NCI-H1417 treated with DMSO at 0.1 percent for 48 hours (cell line): ENCODE measurements at regions not wholly inside any gene's neighbourhood (a gene's known extent, or its start where the extent isn't known, plus 50 kb on each side); places are given as distances from the start of the nearest gene placed in this dataset.
A peak's percentile ranks its signal among the peaks of the same experiment; 100 is the strongest.

ENCODE experiments used
- DNase-seq: peaks from one replicate; lab custom pipeline; 2025; lab: John Stamatoyannopoulos, UW

DNA sequence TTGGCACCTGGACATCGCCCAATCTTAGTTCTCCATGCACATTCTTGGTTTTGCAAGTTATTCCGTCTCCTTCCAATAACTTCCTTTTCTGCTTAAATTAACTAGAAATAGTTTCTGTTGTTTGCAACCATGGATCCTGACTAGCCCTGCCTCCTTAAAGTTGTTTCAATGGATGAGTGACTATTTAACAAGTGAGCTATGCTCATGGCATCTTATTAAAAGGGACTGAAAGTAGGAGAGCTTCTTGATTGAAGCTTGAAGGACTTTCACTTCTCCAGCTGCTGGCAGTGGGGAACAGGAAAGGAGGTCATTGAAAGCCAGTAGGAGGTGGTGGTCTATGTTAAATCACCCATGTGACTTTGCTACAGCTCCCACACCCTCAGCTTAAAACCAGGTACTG lies 466.8 kb downstream of the ARHGEF28 start:
- DNase-seq = no peak

DNA sequence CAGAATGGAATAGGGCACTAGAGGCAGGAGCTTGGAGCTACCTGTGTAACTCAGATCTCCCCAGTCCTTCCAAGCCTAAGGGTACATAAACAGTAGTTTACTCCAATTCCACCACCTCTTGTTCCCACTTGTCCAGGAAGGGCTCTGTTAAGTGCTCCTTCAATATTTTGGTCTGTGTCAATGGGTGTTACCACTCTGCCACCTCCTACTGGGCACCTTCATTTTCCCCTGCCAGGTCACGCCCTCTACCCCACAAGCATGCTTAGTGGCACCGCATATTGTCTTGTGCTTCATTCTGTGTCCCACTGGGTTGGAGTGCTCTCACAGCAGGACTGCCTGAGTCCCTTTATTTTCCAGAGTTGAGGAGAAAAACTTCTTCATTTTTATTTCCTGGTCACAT lies 459.8 kb downstream of the ARHGEF28 start:
- DNase-seq = no peak

DNA sequence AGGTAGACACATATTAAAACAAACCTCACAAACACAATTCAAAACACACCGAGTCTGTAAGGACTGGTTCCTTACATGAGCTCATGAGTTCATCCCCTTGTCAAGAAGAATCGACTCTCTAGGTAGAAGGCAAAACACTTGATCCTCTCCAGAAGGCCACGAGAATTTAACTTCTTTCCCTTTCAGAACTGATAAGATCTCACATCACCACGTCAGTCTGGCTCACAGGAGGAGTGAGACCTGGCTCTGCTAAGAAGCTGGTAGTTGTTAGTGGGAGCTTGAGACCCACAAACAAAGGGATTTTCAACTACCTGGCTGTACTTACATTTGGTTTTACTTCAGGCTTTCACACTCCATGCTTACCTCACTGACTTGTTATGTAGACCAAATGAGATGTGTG lies 459.2 kb downstream of the ARHGEF28 start:
- no peak for DNase-seq

DNA sequence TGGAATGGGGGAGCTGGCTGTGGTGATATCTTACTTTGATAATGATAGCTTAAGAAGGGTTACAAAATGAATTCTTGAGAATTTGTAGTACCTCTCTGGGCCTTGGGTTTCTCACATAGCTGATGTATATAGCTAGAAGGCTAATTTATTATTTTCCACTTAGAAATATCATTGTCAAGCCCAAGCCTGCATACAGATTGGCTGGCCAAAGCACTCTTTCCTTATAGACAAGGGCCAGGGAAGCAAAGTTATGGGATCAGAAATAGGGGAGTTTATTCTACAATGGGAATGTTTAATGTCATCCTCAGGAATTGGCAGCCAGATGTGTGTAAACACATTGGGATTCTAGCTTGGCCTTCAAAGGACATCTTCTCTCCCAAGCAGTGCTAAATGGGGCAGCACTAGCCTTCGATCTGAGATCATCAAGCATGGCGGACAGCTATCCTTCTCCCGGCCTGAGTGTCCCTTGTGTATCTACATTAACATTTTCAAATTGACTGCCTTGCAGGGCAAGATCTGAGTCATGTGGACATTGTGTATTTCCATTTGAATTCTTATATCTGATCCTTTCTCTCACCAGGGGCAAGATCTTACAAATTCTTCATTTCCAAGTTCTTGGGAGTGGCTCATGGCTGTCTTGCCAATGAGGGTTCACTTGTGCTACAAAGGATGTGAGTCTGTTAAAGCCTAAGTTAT lies 457.2 kb downstream of the ARHGEF28 start:
- DNase-seq = no peak

DNA sequence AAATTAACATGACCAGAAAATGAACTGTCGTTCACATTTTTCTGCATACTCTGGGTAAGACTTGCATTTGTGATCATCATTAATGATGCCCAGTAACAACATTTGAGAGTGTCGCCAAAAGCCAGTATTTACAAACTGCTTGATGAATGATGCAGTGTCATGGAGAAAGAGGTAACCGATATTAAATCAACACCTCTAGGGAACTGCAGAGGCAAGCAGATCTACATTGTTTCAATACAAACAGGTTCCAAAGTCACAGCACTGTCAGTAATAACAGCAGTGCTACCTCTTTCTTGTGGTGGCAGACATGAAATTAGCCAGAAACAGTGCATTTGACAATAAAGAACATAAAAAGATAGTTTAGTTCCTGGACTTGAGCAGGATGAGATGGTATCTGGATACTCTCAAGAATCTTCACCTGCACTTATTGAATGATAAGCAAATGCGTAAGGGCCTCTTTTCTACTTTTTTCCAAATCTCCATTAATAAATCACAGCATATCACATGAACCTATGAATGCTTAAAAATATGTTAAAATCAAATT lies 456.6 kb downstream of the ARHGEF28 start:
- peak; percentile 1 for DNase-seq

DNA sequence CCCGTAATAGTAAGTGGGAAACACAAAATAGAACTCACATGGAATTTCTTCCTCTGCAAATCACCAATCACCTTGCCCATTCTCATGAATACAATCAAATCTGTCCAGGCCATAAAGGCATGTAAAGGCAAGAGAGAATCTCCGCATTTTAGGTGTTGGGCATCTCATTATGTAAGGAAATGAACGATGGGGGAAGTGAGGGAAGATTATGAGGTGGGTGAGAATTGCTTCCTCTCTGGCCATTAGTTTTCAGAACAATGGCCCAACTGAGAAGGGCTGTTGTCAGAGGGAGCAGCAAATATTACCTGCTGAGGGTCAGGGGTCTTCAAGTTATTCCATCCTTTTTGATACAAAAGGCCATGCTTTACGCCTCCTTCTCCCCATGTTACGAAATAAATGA lies 455.1 kb downstream of the ARHGEF28 start:
- DNase-seq = no peak

DNA sequence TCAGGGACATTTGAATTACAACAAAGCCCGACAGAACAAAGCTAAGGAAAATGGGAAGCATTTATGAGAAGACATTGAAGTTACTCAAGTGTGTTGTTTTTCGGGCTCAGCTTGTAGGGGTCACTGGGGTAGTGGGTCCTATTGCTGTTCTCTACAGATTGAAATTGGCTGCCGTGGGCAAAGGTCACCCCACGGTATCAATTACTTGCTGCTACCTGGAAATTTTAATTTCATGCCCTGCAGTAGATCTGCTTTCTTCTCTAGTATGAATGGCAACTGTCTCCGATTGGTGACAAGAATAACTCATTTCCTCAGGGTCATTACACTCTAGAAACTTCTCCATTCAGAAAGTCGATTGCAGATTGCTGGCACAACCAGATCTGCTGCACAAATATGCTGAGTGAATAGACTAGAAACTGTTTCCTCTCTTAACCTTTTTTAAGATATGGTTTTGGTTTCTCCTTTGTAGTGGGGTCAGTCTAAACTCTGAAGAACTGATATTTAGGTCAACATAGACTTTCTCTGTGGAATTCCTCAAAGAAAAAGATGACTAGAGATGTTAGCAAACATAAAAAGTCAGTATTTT lies 454.1 kb downstream of the ARHGEF28 start:
- no peak for DNase-seq

DNA sequence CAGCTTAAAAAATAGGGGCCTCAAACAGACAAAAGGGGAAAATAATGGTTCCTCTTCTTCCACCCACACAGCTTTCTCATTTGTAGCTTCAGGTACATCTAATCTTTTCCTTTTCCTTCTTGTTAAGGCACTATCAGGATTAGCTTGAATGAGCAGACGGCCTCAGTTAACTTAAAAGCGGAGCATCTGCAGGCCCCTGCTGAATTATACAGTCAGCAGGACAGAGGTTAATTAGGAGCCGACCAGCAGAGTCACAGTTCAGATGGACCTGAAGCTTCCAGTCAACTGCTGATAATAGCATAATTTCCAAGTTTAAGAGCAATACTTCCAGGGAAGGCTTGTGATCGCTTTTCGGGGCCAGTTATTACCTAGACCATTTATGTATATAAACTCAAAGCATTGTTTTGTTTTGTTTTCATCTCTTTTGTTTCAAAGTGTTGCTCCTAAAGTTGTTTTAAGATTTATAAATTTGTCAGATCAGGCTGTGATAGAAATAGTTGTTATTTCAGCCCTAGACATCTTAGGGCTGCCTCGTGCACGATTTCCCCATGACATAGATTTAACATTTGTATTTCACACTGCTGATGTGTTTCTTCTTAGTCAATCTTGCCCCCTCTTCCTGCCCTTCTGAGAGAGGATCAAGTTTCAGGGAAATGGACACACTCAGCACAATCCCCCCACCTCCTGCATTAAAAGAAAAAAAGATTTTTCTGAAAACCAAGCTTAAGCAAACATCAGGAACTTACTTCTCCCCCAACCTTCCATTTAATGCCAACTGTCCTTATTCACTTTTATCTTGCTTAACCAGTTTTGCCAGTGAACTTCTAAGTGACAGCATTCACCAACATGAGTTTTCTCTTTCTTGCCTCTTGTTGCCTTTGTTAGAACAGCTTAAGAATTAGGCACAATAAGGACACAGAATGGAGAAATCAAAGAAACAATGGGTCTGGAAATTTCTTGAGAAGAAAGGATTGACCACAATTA lies 449.8 kb downstream of the ARHGEF28 start:
- DNase-seq = no peak

DNA sequence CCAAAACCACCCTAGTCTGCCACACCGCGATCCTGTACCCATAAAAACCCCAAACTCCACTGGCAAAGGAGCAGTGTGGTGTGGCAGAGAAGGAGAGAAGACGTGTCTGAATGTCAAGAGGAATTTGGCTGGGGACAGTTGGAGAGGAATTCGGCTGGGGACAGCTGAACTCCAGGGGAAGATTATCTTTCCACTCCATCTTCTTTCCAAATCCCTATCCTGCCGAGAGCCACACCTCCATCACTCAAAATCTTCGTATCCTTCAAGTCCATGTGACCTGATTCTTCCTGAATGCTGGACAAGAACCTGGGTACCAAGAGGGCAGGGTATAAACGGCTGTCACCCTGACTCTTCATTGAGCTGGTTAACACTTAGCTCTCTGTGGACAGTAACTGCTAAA lies 448.1 kb downstream of the ARHGEF28 start:
- DNase-seq = no peak

DNA sequence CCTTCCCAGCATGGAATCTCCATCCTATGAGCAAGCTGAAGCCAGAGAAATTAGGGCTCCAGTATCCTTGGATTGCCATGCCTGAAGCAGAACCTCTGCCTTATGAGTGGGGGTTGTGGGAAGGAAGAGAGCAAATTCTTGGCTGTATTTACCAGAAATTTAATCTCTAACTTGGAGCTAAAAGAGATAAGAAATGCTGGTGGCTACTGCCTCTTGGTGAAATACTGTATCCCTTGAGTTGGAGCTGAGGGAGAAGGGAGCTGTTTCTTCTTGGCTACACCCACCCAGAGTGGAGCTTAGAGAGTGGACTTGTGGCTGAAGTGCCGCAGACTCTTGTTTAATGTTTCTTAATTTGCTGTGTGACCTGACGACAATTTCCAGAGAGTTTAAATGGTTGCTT lies 447.3 kb downstream of the ARHGEF28 start:
- DNase-seq = no peak

DNA sequence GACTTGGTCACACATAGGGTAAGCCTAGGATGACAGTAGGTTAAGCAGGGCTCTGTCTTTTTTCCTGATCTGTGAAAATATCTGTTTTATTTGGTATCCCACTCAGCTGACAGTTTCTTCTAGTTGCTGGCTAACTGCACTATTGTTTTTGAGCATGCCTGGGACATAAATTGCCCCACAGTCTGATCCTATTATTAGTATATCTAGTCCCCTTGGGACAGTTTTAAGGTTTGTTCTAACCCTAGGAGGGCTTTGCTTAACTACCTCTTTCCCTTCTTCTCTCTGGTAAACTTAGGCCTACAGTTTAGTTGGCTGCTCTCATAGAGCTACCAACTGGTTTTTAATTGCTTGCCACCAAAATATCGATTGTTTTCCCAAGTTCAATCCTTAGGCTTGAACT lies 446.6 kb downstream of the ARHGEF28 start:
- no peak for DNase-seq

DNA sequence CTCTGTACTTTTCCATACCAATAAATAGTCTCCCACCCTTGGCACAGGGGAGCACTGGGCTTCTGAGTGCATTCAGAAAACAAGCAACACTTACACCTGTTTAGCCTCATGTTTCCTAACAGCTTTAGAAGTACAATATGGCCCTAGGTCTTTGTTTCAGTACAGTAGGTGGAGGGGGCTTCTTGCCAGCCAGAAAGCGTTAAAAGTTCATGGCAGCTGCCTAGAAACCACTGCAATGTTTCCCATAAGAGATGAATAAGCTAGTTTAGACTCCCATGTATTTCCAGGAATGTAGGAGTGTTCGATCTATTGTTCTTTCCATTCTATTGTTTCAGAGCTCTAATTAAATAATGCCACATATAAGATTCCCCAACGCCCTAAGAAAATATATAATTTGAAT lies 444.8 kb downstream of the ARHGEF28 start:
- no peak for DNase-seq

DNA sequence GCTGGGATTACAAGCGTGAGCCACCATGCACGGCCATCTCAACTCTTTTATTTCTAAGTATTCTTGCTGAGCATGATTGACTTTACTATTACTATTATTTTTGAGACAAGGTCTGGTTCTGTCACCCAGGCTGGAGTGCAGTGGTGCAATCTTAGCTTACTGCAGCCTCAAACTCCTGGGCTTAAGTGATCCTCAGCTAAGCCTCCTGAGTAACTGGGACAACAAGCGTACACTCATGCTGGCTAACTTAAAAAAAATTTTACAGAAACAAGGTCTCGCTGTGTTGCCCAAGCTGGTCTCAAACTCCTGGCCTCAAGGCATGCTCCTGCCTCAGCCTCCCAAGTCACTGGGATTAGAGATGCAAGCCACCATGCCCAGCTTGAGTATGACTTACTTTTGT lies 443.7 kb downstream of the ARHGEF28 start:
- no peak for DNase-seq

DNA sequence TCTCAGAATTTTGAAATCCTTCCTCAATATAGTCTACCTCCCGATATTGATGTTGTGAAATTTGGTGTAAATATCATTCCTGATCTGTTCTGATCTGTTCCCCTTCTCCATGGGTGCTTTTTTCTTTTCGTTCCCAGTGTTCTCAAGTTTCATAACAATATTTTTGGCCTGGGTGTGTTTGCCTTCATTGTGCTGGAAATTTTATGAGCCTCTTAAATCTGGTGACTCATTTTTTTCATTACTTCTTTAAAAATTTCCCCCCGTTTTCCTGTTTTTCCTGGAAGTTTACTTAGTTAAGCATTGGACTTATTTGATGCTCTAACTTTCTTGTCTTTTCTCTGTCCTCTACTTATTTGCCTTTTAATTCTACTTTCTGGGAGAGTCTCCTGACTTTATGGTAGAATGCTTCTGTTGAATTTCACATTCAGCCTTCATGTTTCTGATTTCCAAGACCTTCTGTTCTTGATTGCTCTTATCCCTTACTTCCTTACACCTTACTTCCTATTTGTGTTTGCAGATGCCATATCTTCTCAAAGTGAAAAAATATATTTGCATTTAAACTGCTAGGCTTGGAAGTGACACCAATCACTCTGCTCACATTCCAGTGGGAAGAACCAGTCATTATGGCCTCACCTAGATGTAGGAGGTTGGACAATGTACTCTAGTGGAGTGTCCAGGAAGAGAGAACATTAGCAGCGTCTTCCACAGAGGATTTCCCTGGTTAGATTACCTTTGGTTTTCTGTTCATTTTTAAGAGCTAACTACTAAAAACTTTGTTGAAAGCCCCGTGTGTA lies 441.9 kb downstream of the ARHGEF28 start:
- no peak for DNase-seq

DNA sequence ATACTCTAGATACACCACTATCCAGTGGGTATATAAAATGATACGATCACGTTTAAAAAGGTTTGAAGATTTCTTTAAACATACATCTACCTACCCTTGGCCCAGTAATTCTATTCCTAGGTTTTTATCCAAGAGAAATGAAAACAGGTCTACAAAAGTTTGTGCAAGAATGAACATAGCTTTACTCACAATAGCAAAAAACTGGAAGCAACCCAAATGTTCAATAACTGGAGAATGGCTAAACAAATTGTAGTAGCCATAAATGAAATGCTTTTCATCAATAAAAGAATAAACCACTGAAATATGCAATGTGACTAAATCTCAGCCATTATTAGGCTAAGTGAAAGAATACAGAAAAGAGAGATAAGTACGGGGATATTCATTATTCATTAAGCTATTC lies 438.9 kb downstream of the ARHGEF28 start:
- no peak for DNase-seq

DNA sequence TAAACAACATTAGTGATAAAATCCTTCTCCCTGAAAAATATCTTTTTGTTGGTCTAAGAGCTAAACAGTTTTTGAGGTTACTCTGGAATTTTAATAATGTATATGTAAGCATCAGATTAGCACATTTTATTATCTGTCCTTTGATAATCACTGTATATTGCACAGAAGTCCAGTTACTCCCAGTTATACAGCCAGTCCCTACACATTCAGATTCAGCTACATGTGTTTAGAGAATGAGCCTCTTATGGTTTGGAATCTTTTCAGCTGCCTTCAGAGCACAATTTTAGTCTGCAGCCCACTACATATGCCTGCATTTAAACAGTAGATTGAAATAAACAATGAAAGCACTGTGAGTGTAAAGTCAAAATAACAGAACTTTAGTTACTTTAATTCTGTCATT lies 438.2 kb downstream of the ARHGEF28 start:
- no peak for DNase-seq

DNA sequence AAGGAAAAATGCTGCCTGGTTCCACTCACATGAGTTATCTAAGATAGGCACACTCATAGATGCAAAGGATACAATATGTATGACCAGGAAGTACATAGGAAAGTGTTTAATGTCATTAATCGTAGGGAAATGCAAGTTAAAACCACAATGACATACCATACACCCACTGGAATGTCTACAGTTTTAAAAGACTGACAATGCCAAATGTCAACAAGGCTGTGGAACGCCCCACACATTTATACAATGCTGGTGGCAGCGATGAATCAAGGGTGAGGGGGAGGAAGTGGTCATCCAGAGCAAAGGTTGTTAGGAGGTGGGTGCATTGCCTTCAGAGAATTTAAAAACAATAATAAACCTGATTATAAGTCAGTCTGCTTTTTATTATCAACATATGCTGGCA lies 437.8 kb downstream of the ARHGEF28 start:
- no peak for DNase-seq

DNA sequence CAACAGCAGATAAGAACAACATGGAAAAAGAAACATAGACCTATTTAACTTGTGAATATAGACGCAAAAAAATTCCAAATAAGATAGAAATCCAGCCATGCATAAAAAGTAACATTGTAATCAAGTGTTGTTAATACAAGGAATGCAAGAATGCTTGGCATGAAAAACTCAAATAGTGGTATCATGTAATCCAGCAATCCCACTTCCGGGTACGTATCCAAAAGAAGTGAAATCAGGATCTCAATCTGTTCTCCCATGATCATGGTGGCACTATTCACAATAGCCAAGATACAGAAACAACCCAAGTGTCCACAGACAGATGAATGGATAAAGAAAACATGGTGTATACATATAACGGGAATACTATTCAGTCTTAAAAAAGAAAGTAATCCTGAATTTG lies 437.4 kb downstream of the ARHGEF28 start:
- no peak for DNase-seq

DNA sequence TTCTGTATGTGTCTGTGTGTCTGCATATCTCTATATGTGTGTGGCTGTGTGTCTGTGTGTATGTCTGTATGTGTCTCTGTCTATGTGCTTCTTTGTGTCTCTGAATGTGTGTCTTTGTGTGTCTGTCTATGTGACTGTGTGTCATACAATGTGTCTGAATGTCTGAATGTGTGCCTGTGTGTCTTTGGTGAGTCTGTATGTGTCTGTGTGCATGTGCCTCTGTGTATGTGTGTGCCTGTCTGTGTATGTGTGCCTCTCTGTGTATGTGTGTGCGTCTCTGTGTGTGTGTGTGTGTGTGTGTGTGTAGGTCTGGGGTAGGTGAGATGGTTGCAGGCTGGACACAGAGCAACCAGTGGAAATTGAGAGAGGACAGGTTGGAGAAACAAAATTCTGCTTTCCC lies 435.3 kb downstream of the ARHGEF28 start:
- DNase-seq = no peak

DNA sequence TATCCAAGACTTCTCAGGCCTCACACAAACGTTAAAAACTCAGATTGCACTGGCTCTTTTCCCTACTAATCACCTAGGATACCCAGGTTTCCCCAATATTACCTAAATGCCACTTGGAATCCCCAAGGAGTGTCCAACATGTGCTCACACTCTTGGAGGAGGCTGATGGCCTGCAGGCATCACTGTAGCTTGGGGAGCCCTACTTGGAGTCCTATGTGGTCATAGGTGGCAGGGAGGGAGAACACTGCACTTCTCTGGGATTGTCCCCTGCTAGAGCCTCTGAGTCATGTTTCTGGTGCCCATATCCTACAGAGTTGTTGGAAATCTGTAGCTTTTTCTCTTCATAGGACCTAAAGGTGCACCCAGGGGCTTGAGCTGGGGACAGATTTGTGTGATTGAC lies 433.7 kb downstream of the ARHGEF28 start:
- DNase-seq = no peak

DNA sequence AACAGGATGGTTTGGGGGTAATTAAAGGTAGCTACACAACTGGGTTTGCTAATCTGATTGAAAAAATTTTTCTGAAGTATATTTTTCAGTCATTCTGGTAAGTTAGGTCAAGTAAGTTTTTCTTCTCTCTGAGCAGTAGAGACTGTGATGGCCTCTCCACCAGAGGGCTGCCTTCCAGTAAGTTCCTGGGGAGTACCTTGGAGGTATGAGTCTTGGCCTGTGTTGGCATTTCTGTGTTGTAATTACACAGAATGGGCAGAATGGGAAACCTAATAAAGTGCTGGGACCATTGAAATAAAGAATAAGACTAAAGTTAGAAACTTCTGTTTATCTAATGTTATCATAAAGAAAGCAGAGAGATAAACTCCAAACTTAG lies 430.8 kb downstream of the ARHGEF28 start:
- DNase-seq = no peak
